ENCODE measurements at regions not wholly inside any gene's neighbourhood (a gene's known extent, or its start where the extent isn't known, plus 50 kb on each side); places are given as distances from the start of the nearest gene placed in this dataset.

- TF ChIP-seq PPARA (CRISPR knock-in tag; IDR thresholded peaks at IDR 0.05; ENCODE audit: borderline replicate concordance) (no peak), CSDC2 (CRISPR knock-in tag; IDR thresholded peaks at IDR 0.05) (no peak), SNAI2 (CRISPR knock-in tag; IDR thresholded peaks at IDR 0.05) (no peak), TCF4 (CRISPR knock-in tag; IDR thresholded peaks at IDR 0.05; ENCODE audit: borderline replicate concordance) (no peak)
Observed at GRCh38 chr3:6654670-6655069, 206.2 kb upstream of the GRM7 start (continued).

GRCh38 chr3:6655275-6655674 lies 205.6 kb upstream of the GRM7 start:
- TF ChIP-seq CREB5 (CRISPR knock-in tag; IDR thresholded peaks at IDR 0.05; ENCODE audit: low read depth), result no peak
- no peak for ATAC-seq

DNA sequence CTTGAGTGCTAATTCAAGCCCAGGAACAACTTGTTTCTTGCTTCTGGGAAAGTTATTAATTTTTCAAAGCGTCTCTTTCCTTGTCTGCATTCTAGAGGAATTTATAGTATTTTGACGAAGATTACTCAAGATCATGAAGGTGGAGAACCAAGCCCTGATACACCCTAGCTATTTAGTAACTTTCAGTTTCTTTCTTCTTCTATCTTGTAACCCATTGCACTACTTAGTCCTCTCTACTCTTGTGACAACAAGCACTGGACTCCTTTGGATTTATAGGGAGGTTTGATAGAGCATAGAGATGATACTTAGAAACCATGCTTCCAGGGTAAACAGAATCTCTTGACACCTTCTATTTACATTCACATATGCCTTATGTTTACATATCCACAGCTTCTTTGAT lies 203.3 kb upstream of the GRM7 start:
- ATAC-seq, result no peak
- no peak for TF ChIP-seq ZNF70 (CRISPR knock-in tag; IDR thresholded peaks at IDR 0.05)
- no peak for TF ChIP-seq ARNTL (CRISPR knock-in tag; IDR thresholded peaks at IDR 0.05; ENCODE audit: borderline replicate concordance, low read depth)

GRCh38 chr3:6667354-6667753 lies 193.6 kb upstream of the GRM7 start:
- ATAC-seq, result no peak
- no peak for TF ChIP-seq CREB5 (CRISPR knock-in tag; IDR thresholded peaks at IDR 0.05; ENCODE audit: low read depth)

GRCh38 chr3:6671363-6671762 lies 189.6 kb upstream of the GRM7 start:
- TF ChIP-seq, protein P1, sequence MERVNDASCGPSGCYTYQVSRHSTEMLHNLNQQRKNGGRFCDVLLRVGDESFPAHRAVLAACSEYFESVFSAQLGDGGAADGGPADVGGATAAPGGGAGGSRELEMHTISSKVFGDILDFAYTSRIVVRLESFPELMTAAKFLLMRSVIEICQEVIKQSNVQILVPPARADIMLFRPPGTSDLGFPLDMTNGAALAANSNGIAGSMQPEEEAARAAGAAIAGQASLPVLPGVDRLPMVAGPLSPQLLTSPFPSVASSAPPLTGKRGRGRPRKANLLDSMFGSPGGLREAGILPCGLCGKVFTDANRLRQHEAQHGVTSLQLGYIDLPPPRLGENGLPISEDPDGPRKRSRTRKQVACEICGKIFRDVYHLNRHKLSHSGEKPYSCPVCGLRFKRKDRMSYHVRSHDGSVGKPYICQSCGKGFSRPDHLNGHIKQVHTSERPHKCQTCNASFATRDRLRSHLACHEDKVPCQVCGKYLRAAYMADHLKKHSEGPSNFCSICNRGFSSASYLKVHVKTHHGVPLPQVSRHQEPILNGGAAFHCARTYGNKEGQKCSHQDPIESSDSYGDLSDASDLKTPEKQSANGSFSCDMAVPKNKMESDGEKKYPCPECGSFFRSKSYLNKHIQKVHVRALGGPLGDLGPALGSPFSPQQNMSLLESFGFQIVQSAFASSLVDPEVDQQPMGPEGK (CRISPR knock-in tag; IDR thresholded peaks at IDR 0.05; ENCODE audit: borderline replicate concordance), result no peak
- TF ChIP-seq, protein P2, sequence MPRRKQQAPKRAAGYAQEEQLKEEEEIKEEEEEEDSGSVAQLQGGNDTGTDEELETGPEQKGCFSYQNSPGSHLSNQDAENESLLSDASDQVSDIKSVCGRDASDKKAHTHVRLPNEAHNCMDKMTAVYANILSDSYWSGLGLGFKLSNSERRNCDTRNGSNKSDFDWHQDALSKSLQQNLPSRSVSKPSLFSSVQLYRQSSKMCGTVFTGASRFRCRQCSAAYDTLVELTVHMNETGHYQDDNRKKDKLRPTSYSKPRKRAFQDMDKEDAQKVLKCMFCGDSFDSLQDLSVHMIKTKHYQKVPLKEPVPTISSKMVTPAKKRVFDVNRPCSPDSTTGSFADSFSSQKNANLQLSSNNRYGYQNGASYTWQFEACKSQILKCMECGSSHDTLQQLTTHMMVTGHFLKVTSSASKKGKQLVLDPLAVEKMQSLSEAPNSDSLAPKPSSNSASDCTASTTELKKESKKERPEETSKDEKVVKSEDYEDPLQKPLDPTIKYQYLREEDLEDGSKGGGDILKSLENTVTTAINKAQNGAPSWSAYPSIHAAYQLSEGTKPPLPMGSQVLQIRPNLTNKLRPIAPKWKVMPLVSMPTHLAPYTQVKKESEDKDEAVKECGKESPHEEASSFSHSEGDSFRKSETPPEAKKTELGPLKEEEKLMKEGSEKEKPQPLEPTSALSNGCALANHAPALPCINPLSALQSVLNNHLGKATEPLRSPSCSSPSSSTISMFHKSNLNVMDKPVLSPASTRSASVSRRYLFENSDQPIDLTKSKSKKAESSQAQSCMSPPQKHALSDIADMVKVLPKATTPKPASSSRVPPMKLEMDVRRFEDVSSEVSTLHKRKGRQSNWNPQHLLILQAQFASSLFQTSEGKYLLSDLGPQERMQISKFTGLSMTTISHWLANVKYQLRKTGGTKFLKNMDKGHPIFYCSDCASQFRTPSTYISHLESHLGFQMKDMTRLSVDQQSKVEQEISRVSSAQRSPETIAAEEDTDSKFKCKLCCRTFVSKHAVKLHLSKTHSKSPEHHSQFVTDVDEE (CRISPR knock-in tag; IDR thresholded peaks at IDR 0.05), result no peak
- TF ChIP-seq ZFP3 (CRISPR knock-in tag; IDR thresholded peaks at IDR 0.05) (no peak), CREB5 (CRISPR knock-in tag; IDR thresholded peaks at IDR 0.05; ENCODE audit: low read depth) (no peak)

DNA sequence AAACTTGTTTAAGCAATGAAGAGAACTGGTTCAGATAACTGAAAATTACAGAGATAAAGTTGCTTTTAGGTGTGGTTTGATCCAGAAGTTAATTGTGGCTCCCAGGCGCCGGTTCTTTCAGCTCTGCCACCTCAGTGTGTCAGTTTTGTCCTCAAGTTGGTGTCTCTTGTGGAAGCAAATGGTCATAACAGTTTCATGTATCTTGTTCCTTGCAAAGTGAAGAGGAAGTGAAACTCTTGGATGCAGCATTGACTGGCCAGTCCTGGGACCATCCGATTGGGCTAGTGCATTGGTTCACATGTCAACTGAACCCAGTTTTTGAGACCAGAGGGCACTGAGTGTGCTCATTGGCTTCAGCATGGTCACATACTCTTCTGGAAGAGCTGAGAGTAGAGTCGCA lies 181.4 kb upstream of the GRM7 start:
- ATAC-seq, result no peak
- no peak for TF ChIP-seq CSRNP3 (CRISPR knock-in tag; IDR thresholded peaks at IDR 0.05)
- TF ChIP-seq ZC3H10 (CRISPR knock-in tag; IDR thresholded peaks at IDR 0.05), result no peak
- no peak for TF ChIP-seq ESRRG (CRISPR knock-in tag; IDR thresholded peaks at IDR 0.05)
- TF ChIP-seq ZFP3 (CRISPR knock-in tag; IDR thresholded peaks at IDR 0.05), result no peak
- TF ChIP-seq TCF4 (CRISPR knock-in tag; IDR thresholded peaks at IDR 0.05; ENCODE audit: borderline replicate concordance), result no peak
- TF ChIP-seq, protein P3, sequence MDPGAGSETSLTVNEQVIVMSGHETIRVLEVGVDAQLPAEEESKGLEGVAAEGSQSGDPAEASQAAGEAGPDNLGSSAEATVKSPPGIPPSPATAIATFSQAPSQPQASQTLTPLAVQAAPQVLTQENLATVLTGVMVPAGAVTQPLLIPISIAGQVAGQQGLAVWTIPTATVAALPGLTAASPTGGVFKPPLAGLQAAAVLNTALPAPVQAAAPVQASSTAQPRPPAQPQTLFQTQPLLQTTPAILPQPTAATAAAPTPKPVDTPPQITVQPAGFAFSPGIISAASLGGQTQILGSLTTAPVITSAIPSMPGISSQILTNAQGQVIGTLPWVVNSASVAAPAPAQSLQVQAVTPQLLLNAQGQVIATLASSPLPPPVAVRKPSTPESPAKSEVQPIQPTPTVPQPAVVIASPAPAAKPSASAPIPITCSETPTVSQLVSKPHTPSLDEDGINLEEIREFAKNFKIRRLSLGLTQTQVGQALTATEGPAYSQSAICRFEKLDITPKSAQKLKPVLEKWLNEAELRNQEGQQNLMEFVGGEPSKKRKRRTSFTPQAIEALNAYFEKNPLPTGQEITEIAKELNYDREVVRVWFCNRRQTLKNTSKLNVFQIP (CRISPR knock-in tag; IDR thresholded peaks at IDR 0.05; ENCODE audit: borderline replicate concordance, low read depth), result no peak
- no peak for TF ChIP-seq ISL1 (CRISPR knock-in tag; IDR thresholded peaks at IDR 0.05)
- no peak for TF ChIP-seq BACH2 (CRISPR knock-in tag; IDR thresholded peaks at IDR 0.05; ENCODE audit: borderline replicate concordance)
- no peak for TF ChIP-seq ZNF8 (CRISPR knock-in tag; IDR thresholded peaks at IDR 0.05)
- no peak for TF ChIP-seq SNAI2 (CRISPR knock-in tag; IDR thresholded peaks at IDR 0.05)
- no peak for TF ChIP-seq CREB5 (CRISPR knock-in tag; IDR thresholded peaks at IDR 0.05; ENCODE audit: low read depth)
- TF ChIP-seq TOX (CRISPR knock-in tag; IDR thresholded peaks at IDR 0.05; ENCODE audit: borderline replicate concordance), result no peak

More at GRCh38 chr3:6671363-6671762, 189.6 kb upstream of the GRM7 start:
- no peak for ATAC-seq
